OCI-LY7 (cell line): ENCODE measurements at regions not wholly inside any gene's neighbourhood (a gene's known extent, or its start where the extent isn't known, plus 50 kb on each side); places are given as distances from the start of the nearest gene placed in this dataset.

ENCODE experiments used
- BruUV-seq: library from RNA; stranded (reverse); fragments of 400-500 nt; replicated peaks from 2 replicates; lab custom pipeline; 2021; lab: Mats Ljungman, UMichigan
- CTCF ChIA-PET: fragments of 300-600 bp; sonication (Branson Sonifier 250); formaldehyde crosslinking; loops from one replicate; lab custom pipeline; 2022; ENCODE audit warnings: antibody characterized with exemption; ENCODE audit not compliant: unreplicated experiment; lab: Charles Lee
- POLR2A ChIA-PET: fragments of 300-600 bp; sonication (Branson Sonifier 250); formaldehyde crosslinking; loops from one replicate; lab custom pipeline; 2022; ENCODE audit warnings: antibody characterized with exemption; lab: Charles Lee
- DNase-seq: peaks from one replicate; pipeline ENCODE4 v3.0.0-alpha.2; 2015; ENCODE audit warnings: low spot score
- H2AFZ ChIP-seq: fragments of 200-600 bp; sonication (generic), shearing (Covaris generic); 2 replicates; pipeline ENCODE4 v1.6.1; 2014; ENCODE audit warnings: mild to moderate bottlenecking, antibody characterized with exemption, low read length, moderate library complexity
- H3K27ac ChIP-seq: fragments of 200-600 bp; sonication (generic); 2 replicates; pipeline ENCODE4 v1.5.1; 2014; ENCODE audit warnings: mixed run types, low read depth, mild to moderate bottlenecking, moderate library complexity, low read length, inconsistent platforms; ENCODE audit not compliant: poor library complexity, severe bottlenecking
- H3K36me3 ChIP-seq: fragments of 200-600 bp; sonication (generic); 2 replicates; pipeline ENCODE4 v1.6.1; 2014; ENCODE audit warnings: mild to moderate bottlenecking, antibody characterized with exemption, low read length, moderate library complexity, mixed read lengths; ENCODE audit not compliant: insufficient read depth
- H3K4me1 ChIP-seq: fragments of 200-600 bp; sonication (generic); 2 replicates; pipeline ENCODE4 v1.5.1; 2014; ENCODE audit warnings: mild to moderate bottlenecking, low read length; ENCODE audit not compliant: insufficient read depth, poor library complexity, severe bottlenecking
- H3K4me2 ChIP-seq: fragments of 200-600 bp; sonication (generic); 2 replicates; pipeline ENCODE4 v1.6.1; 2014; ENCODE audit warnings: mild to moderate bottlenecking, low read length
- H3K4me3 ChIP-seq: fragments of 200-600 bp; sonication (generic); 2 replicates; pipeline ENCODE4 v1.5.1; 2014; ENCODE audit warnings: mild to moderate bottlenecking, low read depth, low read length; ENCODE audit not compliant: poor library complexity, severe bottlenecking
- H3K79me2 ChIP-seq: fragments of 200-600 bp; sonication (generic); 2 replicates; pipeline ENCODE4 v1.6.1; 2016; ENCODE audit warnings: low read depth, mild to moderate bottlenecking, low read length, moderate library complexity, mixed read lengths; ENCODE audit not compliant: insufficient read depth
- H3K9me2 ChIP-seq: fragments of 200-600 bp; sonication (generic); 2 replicates; pipeline ENCODE4 v1.6.1; 2016; ENCODE audit warnings: mild to moderate bottlenecking, low read length, mixed read lengths; ENCODE audit not compliant: insufficient read depth
- H3K9me3 ChIP-seq: fragments of 200-600 bp; sonication (generic); 2 replicates; pipeline ENCODE4 v1.6.1; 2014; ENCODE audit warnings: mild to moderate bottlenecking, mixed run types, low read length, mixed read lengths
- H4K20me1 ChIP-seq: fragments of 200-600 bp; sonication (generic); 2 replicates; pipeline ENCODE4 v1.6.1; 2014; ENCODE audit warnings: mild to moderate bottlenecking, antibody characterized with exemption, low read length, moderate library complexity, mixed read lengths; ENCODE audit not compliant: insufficient read depth
- EZH2phosphoT487 ChIP-seq: fragments of 200-600 bp; sonication (generic); IDR thresholded peaks from 2 replicates; pipeline ENCODE4 v1.6.1; 2018; ENCODE audit warnings: low read depth, borderline replicate concordance, mild to moderate bottlenecking, mixed run types, antibody characterized with exemption, low read length, moderate library complexity, mixed read lengths
- intact Hi-C: fragments of 100-400 bp; cut with micrococcal nuclease; formaldehyde crosslinking; loops from one replicate; pipeline ENCODE4 v1.10.0; 2022; ENCODE audit not compliant: unreplicated experiment
- TF ChIP-seq, protein P1 (sequence below): fragments of 200-600 bp; sonication (generic); conservative IDR thresholded peaks from 2 replicates; pipeline ENCODE4 v1.5.1; 2014; ENCODE audit warnings: mild to moderate bottlenecking, antibody characterized with exemption, low read length, moderate library complexity, mixed read lengths

- H2AFZ ChIP-seq = no peak overlapping the region
- POLR2A ChIA-PET = no interaction called here
- H3K4me1 ChIP-seq = no peaks in the 10 kb centered on the region
- H3K4me2 ChIP-seq = no peak overlapping the region
- H3K9me3 ChIP-seq = no peaks in the 10 kb centered on the region
- no peak for TF ChIP-seq EZH2phosphoT487
- TF ChIP-seq, protein P1, sequence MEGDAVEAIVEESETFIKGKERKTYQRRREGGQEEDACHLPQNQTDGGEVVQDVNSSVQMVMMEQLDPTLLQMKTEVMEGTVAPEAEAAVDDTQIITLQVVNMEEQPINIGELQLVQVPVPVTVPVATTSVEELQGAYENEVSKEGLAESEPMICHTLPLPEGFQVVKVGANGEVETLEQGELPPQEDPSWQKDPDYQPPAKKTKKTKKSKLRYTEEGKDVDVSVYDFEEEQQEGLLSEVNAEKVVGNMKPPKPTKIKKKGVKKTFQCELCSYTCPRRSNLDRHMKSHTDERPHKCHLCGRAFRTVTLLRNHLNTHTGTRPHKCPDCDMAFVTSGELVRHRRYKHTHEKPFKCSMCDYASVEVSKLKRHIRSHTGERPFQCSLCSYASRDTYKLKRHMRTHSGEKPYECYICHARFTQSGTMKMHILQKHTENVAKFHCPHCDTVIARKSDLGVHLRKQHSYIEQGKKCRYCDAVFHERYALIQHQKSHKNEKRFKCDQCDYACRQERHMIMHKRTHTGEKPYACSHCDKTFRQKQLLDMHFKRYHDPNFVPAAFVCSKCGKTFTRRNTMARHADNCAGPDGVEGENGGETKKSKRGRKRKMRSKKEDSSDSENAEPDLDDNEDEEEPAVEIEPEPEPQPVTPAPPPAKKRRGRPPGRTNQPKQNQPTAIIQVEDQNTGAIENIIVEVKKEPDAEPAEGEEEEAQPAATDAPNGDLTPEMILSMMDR = no peak
- intact Hi-C loops = no loop called here
- no peak overlapping the region for H3K4me3 ChIP-seq
- H3K27ac ChIP-seq = no peak overlapping the region
- CTCF ChIA-PET = no interaction called here
- H4K20me1 ChIP-seq = no peaks in the 10 kb centered on the region
- H3K9me2 ChIP-seq = no peaks in the 10 kb centered on the region
- BruUV-seq = no TSS peak
- H3K36me3 ChIP-seq = no peaks in the 10 kb centered on the region
- no peaks in the 10 kb centered on the region for H3K79me2 ChIP-seq
- DNase-seq = no peak
Observed at GRCh38 chr6:68134796-68135195, 500.3 kb upstream of the ADGRB3 start.

- Histone ChIP-seq H3K9me2 (no peaks in the 10 kb centered on the region), H3K27ac (no peak overlapping the region), H3K79me2 (no peaks in the 10 kb centered on the region), H4K20me1 (no peaks in the 10 kb centered on the region), H3K9me3 (peaks cover 8% of the 10 kb centered on the region; the same call in 1 of the 2 replicates), H3K4me3 (no peak overlapping the region), H3K4me2 (peak overlapping the region; percentile 44), H3K4me1 (no peaks in the 10 kb centered on the region), H2AFZ (peak overlapping the region; percentile 59; the same call in 1 of the 2 replicates), H3K36me3 (no peaks in the 10 kb centered on the region)
- no TSS peak for BruUV-seq
- TF ChIP-seq, protein P1 = no peak
- no peak for TF ChIP-seq EZH2phosphoT487
- POLR2A ChIA-PET = interaction anchor here (0.6 to 2.1 kb wide), 6 partner anchors 8 to 678 kb away, joined by 3 to 6 read pairs (median 3); no protein-coding TSS in a partner anchor
- no peak for DNase-seq
- intact Hi-C loops = loop anchor here (5.0 kb wide), 1 partner anchor 36 kb away; no protein-coding TSS in a partner anchor
- CTCF ChIA-PET = no interaction called here
Observed at GRCh38 chr6:68128211-68128610, 506.9 kb upstream of the ADGRB3 start.

- BruUV-seq = no TSS peak
- no peak overlapping the region for H3K4me3 ChIP-seq
- H2AFZ ChIP-seq = peak overlapping the region; percentile 59
- TF ChIP-seq, protein P1 = no peak
- no peak for TF ChIP-seq EZH2phosphoT487
- CTCF ChIA-PET = no interaction called here
- POLR2A ChIA-PET = interaction anchor here (1.7 to 2.5 kb wide), 2 partner anchors 39 to 45 kb away, joined by 3 to 11 read pairs; no protein-coding TSS in a partner anchor
- H3K4me2 ChIP-seq = peak overlapping the region; percentile 44
- H3K9me2 ChIP-seq = no peaks in the 10 kb centered on the region
- no peaks in the 10 kb centered on the region for H3K79me2 ChIP-seq
- H3K4me1 ChIP-seq = no peaks in the 10 kb centered on the region
- H3K9me3 ChIP-seq = peaks cover 18% of the 10 kb centered on the region
- no peak for DNase-seq
- intact Hi-C loops = loop anchor here (5.0 kb wide), 1 partner anchor 35 kb away; no protein-coding TSS in a partner anchor
- no peaks in the 10 kb centered on the region for H4K20me1 ChIP-seq
- H3K36me3 ChIP-seq = no peaks in the 10 kb centered on the region
- no peak overlapping the region for H3K27ac ChIP-seq
Observed at GRCh38 chr6:68127074-68127473, 508.0 kb upstream of the ADGRB3 start.
